ENCODE measurements at regions not wholly inside any gene's neighbourhood (a gene's known extent, or its start where the extent isn't known, plus 50 kb on each side); places are given as distances from the start of the nearest gene placed in this dataset.
"Not testable (repeated sequence)": the region's sequence is repeated elsewhere in the genome, so short reads cannot be mapped to it uniquely, and the experiment has no call there.

GRCh38 chr4:103499094-103499493 lies 220.7 kb downstream of the TACR3 start:
- no peak for DNase-seq

GRCh38 chr4:103498161-103499070 lies 221.4 kb downstream of the TACR3 start:
- no peak for DNase-seq

DNA sequence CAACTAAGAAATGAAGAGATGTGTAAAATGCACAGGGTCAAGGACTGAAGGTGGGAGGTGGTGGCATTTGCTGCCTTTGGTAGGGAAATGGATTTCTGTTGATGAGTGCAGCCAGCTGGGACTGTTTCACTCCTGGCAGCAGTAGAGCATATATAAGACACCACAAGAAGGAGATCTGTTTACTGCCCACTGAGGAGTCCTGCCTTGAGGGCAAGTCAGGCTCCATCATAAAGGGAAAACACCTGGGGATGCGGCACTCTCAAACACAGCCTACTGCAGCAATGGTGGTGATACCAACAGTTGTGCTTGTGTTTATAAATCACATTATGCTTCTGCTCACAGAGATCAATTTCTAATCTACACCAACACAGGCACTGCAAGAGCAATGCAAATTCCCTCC lies 222.1 kb downstream of the TACR3 start:
- DNase-seq = no peak

GRCh38 chr4:103496800-103497199 lies 223.0 kb downstream of the TACR3 start:
- DNase-seq = no peak

DNA sequence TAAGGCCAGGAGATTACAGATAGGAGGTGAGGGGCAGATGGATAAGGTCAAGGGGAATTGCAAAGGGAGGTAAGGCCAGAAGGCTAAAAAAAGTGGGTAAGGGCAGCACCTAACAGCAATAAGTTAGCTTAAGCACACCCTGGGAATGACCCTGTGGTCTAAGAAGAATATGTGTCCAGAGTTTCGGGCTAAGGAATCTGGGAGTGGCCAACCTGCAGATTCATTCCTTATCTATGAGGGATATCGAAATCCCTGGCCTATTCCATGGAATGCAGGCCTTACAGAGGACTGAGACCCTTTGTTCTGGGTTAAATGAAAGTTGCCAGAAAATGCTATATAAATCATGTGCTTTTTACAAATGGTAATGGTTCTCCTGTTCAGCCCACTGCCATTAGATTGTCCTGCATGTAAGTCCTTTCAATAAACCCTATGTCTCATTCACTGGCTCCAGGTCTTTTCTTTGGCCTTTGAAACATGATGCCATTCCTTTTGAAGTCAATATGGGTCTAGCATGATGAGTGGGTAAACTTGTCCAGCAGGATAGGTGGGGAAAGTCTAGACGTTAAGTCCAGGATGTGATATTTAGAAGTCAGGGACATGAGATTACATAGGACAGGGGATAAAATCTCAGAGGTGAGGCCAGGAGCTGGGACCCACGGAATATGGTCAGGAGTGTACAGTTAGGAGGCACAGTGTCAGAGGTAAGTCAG lies 226.2 kb downstream of the TACR3 start:
- no peak for DNase-seq

- not testable (repeated sequence) for DNase-seq
These were observed 234.5 kb downstream of the TACR3 start for GRCh38 chr4:103485296-103485695.

DNA sequence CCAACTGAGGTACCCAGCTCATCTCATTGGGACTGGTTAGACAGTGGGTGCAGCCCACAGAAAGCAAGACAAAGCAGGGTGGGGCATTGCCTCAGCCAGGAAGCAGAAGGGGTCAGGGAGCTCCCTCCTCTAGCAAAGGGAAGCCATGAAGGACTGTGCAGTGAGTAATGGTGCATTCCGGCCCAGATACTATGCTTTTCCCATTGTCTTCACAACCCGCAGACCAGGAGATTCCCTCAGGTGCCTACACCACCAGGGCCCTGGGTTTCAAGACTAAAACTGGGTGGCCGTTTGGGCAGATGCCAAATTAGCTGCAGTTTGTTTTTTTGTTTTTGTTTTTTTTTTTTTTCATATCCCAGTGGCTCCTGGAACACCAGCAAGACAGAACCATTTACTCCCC lies 235.3 kb downstream of the TACR3 start:
- no peak for DNase-seq

DNA sequence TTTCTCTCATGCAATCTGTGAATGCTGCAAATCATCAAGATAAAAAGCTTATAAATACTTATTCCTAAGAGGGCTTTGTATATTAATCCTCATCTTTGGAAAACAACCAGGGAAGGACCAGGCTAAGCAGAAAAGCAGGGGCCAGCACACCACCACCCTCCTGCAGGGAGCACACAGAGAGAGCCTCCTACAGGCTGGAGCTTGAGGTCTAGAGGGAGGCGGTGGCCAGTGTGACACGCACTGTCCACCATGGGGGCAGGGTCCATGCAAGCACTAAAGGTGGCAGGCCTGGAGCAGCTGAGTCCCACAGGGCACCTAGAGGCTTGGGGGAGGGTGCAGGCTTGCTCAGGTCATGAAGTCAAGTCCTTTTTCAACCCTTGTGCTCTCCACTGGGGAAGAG lies 236.9 kb downstream of the TACR3 start:
- no peak for DNase-seq

GRCh38 chr4:103482471-103482870 lies 237.3 kb downstream of the TACR3 start:
- no peak for DNase-seq

- DNase-seq = no peak
These were observed 241.1 kb downstream of the TACR3 start for GRCh38 chr4:103478734-103479133.

- no peak for DNase-seq
These were observed 241.6 kb downstream of the TACR3 start for GRCh38 chr4:103478210-103478609.

- no peak for DNase-seq
These were observed 259.4 kb upstream of the CENPE start for GRCh38 chr4:103457566-103457965.

DNA sequence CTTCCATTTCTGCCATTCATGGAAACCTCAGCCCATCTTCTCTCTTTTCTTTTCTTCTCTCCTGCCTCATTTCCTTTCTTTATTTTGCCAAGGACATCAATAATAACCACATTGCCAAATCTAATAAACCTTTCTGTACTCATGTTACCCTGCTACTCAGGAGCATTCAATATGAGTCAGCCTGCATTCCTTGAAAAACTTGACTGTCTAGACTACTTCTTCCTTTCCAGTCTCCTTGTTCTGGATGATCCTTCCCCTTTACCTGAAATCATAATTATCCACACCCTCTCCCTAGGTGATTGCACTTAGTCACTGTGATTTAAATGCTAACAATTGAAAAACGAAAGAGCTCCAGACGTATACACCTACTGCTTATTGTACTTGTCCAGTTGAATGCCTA lies 253.2 kb upstream of the CENPE start:
- no peak for DNase-seq

GRCh38 chr4:103450693-103451092 lies 252.6 kb upstream of the CENPE start:
- no peak for DNase-seq

- DNase-seq = no peak
These were observed 251.3 kb upstream of the CENPE start for GRCh38 chr4:103449296-103450023.

DNA sequence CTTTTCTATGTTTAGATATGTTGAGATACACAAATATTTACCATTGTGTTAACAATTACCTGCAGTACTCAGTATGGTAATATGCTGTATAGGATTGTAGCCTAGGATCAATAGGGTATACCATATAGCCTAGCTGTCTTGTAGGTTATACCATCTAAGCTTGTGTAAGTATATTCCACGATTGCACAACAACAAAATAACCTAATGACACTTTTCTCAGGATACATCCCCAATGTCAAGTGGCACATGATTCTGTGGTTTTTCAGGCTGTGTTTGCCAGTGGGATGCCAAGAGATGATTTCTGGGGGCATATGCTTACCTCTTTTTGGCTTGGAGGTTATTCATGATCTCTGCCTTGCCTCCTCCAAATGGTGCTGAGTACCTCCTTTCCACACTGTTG lies 247.2 kb upstream of the CENPE start:
- DNase-seq = no peak

DNA sequence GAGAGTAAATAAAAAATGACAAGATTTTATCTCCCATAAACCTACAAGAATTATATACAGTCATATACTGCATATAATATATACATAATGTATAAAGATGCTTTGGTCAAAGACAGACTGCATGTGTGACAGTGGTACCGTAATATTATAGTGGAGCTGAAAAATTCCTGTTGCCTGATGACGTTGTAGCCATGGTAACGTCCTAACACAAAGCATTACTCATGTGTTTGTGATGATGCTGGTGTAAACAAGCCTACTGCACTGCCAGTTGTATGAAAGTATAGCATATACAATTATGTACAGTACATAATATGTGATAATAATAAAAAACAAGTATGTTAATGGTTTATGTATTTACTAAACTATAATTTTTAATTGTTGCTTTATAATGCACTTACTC lies 245.2 kb upstream of the CENPE start:
- DNase-seq = no peak

DNA sequence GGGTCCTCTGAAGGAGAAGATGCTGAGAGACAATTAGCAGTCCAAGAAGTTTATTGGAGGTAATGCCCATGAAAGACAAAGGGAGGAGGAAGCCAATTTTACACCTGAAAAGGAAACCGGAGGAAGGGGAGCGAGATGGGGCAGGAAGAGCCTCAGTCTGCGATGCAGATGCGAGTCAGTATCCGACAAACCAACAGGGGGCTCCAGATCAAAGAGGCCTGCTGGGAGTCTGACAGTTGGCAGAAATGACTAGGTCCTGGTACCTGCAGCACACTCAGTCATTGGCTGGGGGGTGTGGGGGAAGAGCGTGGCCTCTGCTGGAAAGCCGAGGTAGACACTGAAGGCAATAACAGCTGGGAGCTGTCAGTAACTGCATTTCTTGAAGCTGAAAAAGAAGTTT lies 231.1 kb upstream of the CENPE start:
- no peak for DNase-seq

GRCh38 chr4:103425406-103425805 lies 227.3 kb upstream of the CENPE start:
- no peak for DNase-seq

- no peak for DNase-seq
These were observed 226.7 kb upstream of the CENPE start for GRCh38 chr4:103424853-103425252.

DNA sequence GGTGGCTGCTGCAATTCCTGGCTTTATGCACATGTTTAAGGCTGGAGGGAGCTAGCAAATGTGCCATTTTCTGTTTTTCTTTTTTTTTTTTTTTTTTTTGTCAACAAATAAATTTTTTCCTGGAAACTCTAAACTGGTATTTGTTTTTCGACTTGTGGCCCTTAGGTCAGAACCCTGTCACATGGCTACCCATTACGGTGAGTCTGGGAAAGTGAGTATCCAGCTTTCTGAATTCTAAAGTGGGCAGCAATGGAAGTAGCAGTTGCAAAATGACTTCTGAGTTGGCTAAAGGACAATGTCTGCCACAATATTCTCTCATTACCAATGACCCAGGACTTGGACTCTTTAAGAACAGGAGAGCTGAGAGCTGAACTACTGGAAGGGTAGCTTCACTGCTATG lies 225.1 kb upstream of the CENPE start:
- no peak for DNase-seq

DNA sequence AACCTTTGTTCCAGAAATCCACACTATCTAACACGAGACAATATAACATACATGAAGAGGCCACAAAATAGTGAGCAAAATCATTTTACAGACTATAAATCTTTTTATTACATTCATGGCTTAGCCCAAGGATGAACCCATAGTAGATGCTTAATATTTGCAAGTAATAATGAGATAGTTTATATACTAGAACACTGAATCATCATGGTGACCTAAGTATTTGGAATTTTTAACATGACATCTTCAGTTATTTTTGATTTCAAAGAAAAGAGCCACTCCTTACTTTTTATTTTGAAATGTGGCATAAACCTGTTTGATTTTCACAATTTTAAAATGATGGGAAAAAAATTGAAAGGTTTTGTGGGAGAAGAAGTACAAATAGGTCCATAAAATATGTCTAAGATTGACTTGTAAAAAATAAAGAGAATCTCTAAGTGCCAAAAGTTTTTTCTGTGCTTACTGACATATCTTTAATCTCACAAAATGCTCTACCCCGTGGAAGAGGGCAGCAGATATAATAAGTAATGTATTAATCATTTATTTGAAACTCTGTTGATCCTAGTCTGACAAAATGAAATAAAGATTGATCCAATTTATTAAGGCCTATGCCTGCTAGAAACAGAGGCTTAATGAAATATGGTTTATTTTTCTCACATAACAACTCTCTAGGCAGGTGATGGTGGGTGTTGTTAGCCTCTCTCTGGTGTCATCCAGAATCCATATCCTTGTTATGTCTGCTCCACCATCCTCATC lies 224.5 kb upstream of the CENPE start:
- DNase-seq = no peak
